GM18951 (cell line): ENCODE measurements at regions not wholly inside any gene's neighbourhood (a gene's known extent, or its start where the extent isn't known, plus 50 kb on each side); places are given as distances from the start of the nearest gene placed in this dataset.
"Not testable (repeated sequence)": the region's sequence is repeated elsewhere in the genome, so short reads cannot be mapped to it uniquely, and the experiment has no call there.

Experiments
- POLR2A ChIP-seq: IDR thresholded peaks from 4 replicates; pipeline ENCODE4 v1.6.1; 2011; ENCODE audit warnings: mild to moderate bottlenecking; ENCODE audit not compliant: insufficient read length, insufficient read depth; ENCODE audit errors: extremely low read depth
- in situ Hi-C: fragments of 300-500 bp; cut with MboI; formaldehyde crosslinking; loops from one replicate; pipeline ENCODE4 v1.12.0; 2022; ENCODE audit warnings: low sequenced_read_pairs, mixed read lengths, inconsistent platforms; ENCODE audit not compliant: unreplicated experiment

DNA sequence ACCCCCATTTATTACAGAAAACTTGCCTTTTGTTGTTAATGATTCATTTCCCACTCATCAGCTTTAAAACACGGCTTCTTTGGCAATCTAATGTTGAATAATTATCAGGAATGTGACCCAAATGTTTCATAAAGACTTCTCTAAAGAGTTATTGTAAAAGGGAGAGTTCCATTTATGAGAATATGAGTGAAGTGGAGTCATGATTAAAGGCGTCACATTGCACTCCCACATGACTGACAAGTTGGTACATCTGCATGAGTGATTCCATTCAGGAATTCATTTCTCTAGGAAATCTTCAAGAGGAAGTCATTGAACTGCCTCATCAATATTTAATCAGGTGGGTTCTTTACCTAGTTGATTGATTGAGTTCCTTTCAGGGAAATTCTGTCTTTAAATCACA, 184.8 kb downstream of the LNPK start:
- no peak for TF ChIP-seq POLR2A

DNA sequence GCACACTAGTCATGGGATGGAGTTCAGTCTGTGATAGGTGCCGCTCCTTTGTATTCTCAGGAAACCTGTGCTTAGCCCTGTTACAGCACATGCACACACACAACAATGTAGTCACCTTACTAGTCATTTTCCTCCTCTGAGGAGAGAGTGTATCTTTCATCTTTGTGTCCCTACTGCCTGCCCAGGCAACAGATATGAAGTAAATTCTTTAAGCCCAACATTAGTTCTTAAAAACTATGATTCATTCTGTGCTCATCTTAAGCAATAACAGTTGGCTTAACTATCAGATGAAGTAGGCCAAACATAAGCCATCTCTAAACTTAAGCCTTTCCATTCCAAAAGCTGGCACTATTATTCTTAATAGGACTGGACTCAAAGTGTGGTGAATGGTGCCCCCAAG, 186.5 kb downstream of the LNPK start:
- in situ Hi-C loops: no loop called here
- no peak for TF ChIP-seq POLR2A

More for the DNA sequence above, 184.8 kb downstream of the LNPK start:
- in situ Hi-C loops: no loop called here

DNA sequence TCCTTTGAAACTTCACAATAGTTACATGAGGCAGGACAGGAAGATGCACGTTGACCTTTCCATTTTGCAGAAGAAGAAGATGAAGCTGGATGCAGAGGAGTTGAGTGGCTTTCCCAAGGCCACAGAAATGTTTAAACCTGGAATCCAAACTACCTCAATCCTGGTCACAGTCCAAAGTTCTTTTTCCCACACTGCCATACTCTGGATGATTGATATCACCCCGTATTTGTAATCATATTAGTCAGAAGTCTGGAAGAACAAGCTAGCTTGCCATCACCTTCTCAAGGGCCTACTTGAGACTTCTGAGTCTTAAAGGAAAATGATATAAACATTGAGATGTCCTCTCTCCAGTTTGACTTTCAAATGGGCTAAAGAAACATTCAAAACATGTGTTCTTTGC, 190.1 kb downstream of the LNPK start:
- TF ChIP-seq POLR2A: no peak
- in situ Hi-C loops: no loop called here

DNA sequence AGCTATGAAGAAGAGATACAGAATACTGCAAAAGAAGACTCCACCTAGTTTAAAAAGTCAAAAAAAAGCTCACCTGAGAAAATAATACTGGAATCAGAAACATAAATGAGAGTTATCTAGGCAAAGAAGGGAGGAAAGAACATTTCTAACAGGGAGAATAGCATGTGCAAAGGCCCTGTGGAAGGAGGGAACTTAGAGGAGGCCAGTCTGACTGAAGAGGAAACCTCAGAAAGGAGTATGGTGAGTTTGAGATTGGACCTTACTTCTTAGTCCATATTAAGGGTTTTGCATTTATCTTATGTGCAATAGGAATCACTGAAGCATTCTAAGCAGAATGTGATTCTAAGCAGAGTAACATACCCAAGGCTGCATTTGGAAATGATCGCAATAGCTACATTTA, 193.2 kb downstream of the LNPK start:
- TF ChIP-seq POLR2A: no peak
- in situ Hi-C loops: no loop called here

DNA sequence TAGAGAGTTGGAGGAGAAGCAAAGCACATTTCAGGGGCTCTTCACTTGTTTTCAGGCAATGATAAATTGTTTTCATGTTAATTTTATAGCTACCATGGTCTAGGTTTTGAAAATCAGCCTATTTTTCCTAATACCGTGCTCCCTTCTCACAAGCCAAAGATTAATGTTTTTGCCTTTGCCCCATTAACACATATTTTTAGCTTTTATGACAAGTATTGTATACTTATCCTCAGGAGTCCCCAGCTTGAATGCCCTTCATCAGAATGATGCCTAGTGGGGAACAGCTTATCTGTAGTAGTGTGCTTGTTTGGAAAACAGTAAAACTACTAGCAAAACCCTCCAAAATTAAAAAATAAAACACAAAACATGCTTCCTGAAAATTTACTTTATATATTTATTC, 194.0 kb downstream of the LNPK start:
- in situ Hi-C loops: no loop called here
- TF ChIP-seq POLR2A: no peak

DNA sequence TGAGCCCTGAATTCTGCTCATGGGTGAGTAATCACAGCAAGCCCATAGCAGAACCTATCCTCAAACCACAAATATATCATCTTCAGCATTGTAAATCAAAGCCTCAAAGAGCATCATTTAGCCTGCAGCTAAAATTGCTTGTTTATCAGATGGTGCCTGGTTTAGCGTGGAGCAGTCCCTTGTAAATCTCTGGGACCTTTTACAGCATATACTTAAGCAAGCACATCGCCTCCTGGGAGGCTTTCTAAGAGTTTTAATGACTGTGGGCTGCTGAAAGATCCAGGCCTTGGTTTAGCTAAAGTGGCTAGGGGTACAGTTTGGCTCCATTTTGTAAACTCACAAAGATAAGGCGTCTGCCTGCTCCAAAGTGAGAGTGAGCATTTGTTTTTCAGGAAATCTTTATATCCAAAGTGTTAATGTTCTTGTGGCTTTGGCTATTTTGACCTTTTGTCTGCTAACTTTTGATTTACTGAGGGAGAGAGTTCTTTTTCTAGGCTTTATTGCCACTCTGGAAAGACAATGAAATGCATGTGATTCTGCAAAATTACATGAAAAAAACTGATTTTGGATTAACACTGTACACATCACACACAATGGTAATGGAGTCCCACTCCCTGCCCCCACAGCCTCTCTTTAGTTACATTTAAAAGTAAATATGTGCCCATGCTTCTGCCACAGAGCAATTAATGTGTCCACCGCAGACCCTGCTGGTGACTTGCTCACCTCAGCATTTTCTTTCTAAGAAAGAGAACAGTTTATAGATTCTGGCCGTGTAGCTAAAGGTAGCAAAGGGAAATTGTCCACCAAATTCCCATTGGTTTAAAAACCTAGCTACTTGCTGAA, 194.8 kb downstream of the LNPK start:
- TF ChIP-seq POLR2A: no peak
- in situ Hi-C loops: no loop called here

DNA sequence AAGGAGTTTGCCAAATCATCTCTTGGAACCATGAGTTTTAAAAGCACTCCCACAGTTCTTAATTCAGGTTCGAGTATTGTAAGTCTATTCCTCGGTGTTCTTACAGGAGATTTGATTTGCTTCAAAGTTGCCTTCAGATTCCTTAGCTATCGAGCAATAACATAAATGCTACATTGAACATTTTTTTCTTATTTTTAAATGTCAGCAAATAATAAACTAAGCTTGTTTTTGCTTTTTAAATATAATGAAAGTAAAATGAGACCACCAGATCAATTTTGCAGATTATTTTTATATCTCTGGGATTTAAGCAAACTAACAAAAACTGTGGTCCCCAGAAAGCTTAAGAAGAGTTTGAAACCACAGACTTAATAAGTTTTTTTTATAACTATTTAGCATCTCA, 195.5 kb downstream of the LNPK start:
- no peak for TF ChIP-seq POLR2A

DNA sequence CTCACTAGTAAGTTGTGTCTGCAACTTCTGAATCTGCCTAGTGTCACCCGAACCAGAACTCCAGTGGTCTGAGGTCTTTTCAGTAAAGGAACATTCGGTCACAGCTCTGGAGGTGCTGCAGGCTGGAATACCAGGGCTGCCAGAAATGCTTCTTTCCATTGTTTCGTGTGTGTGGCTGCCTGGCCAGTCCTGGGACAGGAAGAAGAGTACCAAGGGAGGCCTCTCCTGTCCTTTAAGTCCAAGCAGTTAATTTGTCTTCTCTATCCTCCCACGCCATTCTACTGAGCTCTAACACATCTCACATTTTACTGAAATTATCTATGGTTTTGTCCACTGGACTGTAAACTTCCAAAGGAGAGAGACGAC, 196.0 kb downstream of the LNPK start:
- in situ Hi-C loops: no loop called here

More for the DNA sequence above, 195.5 kb downstream of the LNPK start:
- in situ Hi-C loops: no loop called here

DNA sequence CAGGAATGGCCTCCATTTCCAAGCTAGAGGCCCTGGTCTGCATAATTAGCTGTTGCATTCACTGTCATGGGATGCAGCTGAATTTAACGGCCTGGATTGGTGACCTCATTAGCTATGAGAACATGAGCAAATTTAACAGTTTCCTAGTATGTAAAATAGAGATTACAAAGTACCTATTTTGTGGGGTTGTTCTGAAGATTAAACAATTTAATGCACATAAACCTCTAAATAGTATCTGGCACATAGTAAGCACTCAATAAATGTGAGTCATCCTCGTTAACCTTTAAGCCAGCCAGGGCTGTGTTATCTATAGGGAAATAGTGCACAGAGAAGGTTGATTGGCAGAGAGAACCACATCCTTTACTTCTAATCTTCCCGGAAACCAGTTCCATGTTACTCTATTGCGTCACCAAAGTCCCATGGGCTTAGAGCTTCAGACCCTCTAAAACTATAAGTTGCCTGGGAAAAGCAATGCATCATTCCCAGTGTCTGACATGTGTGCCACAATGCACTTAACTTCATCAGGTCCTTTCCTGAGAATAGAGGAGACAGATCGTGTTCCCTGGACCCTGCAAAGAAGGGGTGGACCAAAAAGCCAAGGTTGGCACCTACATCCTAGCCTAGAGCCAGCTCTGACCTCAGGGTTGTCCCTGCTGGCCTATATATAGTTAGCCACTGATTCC, 196.5 kb downstream of the LNPK start:
- in situ Hi-C loops: no loop called here
- no peak for TF ChIP-seq POLR2A

More for the DNA sequence above, 196.0 kb downstream of the LNPK start:
- TF ChIP-seq POLR2A: no peak

DNA sequence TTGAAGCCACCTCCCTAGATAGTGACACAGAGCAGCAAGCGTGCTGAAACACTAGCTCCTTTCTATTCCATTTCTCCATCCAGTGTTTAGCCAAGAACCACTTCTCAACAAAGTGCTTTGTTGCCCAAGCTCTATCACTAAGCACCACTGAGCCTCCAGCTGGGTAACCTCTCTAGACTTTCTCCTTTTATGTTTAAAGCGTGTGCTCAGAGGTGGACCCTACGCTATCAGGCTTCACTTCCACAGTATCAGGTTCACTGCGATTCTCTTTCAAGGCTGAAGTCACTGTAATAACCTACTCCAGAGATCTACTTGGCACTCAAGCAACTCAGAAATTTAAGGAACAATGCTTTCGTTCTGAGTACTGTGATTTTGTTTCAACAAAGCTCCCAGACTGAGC, 197.9 kb downstream of the LNPK start:
- in situ Hi-C loops: no loop called here

DNA sequence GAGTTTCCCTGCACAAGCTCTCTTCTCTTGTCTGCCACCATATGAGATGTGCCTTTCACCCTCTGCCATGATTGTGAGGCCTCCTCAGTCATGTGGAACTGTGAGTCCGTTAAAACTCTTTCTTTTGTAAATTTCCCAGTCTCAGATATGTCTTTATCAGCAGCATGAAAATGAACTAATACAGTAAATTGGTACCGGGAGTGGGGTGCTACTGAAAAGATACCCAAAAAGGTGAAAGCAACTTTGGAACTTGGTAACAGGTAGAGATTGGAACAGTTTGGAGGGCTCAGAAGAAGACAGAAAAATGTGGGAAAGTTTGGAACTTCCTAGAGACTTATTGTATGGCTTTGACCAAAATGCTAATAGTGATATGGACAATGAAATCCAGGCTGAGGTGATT, 205.6 kb downstream of the LNPK start:
- in situ Hi-C loops: not testable (repeated sequence)

More for the DNA sequence above, 197.9 kb downstream of the LNPK start:
- no peak for TF ChIP-seq POLR2A

DNA sequence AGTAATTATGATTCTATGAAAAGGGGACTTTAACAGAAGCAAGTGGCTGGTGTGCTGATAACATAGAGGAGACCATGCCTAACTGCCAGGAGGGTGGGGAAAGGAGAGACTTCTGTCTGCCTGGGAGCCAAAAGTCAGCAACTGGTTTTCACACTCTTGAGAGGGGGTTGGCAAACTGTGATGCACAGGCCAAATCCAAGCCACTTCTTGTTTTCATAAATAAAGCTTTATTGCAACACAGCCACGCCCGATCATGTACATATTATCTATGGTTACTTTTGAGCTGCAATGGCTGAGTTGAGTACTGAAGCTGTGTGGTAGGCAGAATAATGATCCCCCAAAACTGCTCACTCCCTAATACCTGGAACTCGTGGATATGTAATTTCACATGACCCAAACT, 208.4 kb downstream of the LNPK start:
- in situ Hi-C loops: no loop called here
- TF ChIP-seq POLR2A: no peak

DNA sequence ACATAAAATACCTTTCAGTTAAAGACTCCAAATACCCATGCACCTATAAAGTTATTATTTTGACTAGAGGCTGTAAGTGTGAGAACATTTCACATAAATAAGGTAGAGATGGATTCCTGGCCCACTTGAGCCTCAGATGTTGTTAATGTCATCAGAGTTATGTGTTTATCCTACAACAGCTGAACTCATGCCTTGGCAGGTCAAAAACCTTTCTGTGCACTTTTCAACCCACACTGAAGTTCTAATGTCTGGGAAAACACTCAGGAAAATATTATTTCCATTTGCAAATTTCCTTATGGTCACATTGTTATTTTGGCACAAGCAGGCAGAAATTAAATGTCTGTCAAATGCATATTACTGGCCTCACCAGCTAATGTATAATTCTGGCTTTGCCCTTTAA, 209.2 kb downstream of the LNPK start:
- in situ Hi-C loops: no loop called here
- no peak for TF ChIP-seq POLR2A

DNA sequence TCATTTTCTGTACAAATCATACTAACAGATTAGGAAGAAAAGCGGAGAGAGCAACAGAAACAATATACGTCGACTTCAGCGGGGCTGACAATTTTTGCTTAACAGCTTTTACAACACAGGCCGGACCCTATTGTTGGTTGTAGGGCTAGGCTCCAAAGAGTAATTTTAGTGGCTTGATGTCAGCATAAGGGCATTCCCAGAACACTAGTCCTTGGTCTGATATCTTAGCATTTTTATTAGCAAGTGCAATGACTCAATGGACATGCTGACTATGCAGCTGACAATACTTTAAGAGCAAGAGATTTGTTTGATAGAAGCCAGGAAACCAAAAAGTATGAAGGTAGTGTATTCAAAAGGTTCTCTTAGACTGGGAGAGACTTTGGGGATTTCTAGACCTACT, 209.9 kb downstream of the LNPK start:
- in situ Hi-C loops: no loop called here
- TF ChIP-seq POLR2A: no peak
